HepG2 (cell line): ENCODE measurements at regions not wholly inside any gene's neighbourhood (a gene's known extent, or its start where the extent isn't known, plus 50 kb on each side); places are given as distances from the start of the nearest gene placed in this dataset.

Experiments
- ATAC-seq: fragments of 200-7000 bp; cut with Tn5 transposase; 3 replicates; pipeline ENCODE4 v1.9.1; 2020; ENCODE audit warnings: mild to moderate bottlenecking, moderate library complexity
- BruUV-seq: library from RNA; stranded (reverse); fragments of 400-500 nt; replicated peaks from 2 replicates; lab custom pipeline; 2021; lab: Mats Ljungman, UMichigan
- CTCF ChIA-PET: fragments of 300-600 bp; formaldehyde crosslinking; extraction: SDS; loops from one replicate; lab custom pipeline; 2021; ENCODE audit warnings: low total read pairs, inconsistent platforms, low intra/inter-chr PET ratio; lab: Yijun Ruan, JAX
- POLR2A ChIA-PET: fragments of 350-600 bp; sonication (Branson Sonifier 250); formaldehyde crosslinking; loops from one replicate; lab custom pipeline; 2020; ENCODE audit warnings: antibody characterized with exemption, inconsistent platforms; lab: Yijun Ruan, JAX
- DNase-seq: peaks from one replicate; pipeline ENCODE4 v3.0.0-alpha.2; 2015; ENCODE audit warnings: low spot score
- FAIRE-seq: peaks from 3 replicates; lab custom pipeline; 2011; peaks lifted over from hg19 to GRCh38; lab: Jason Lieb, UNC
- H2AFZ ChIP-seq: one replicate; pipeline ENCODE4 v1.6.1; 2011; ENCODE audit warnings: low read length, inconsistent platforms
- H3K27ac ChIP-seq: fragments of 300-600 bp; 3 replicates; pipeline ENCODE4 v1.8.0; 2011; ENCODE audit warnings: mixed run types, mild to moderate bottlenecking, mixed read lengths, low read length, inconsistent platforms; ENCODE audit not compliant: insufficient read depth; ENCODE audit errors: extremely low read length
- H3K27me3 ChIP-seq, 2 experiments: fragments of 200-600 bp in 1 of 2; 2 replicates in 1 of 2; 3 replicates in 1 of 2; pipeline versions ENCODE4 v1.6.0 to v1.8.0; 2011; ENCODE audit warnings: low read length in 2 of 2, mild to moderate bottlenecking in 2 of 2, moderate library complexity in 2 of 2, inconsistent platforms in 1 of 2; ENCODE audit not compliant: insufficient read depth in 2 of 2, control insufficient read depth in 1 of 2
- H3K36me3 ChIP-seq, 2 experiments: fragments of 200-600 bp in 1 of 2; replicated peaks in 1 of 2; 2 replicates in 1 of 2; 3 replicates in 1 of 2; pipeline versions ENCODE4 v1.5.1 to v1.8.0; 2011; ENCODE audit warnings: low read length in 2 of 2, inconsistent platforms in 1 of 2; ENCODE audit not compliant: insufficient read depth in 2 of 2, control insufficient read depth in 1 of 2
- H3K4me1 ChIP-seq: 2 replicates; pipeline ENCODE4 v1.5.1; 2012; ENCODE audit warnings: low read length, inconsistent platforms; ENCODE audit not compliant: insufficient read depth
- H3K4me2 ChIP-seq: 2 replicates; pipeline ENCODE4 v1.6.0; 2011; ENCODE audit warnings: low read depth, low read length, inconsistent platforms
- H3K4me3 ChIP-seq, 3 experiments: fragments of 200-600 bp in 1 of 3; sonication (generic), shearing (Covaris generic) in 1 of 3; replicated peaks in 1 of 3; 2 replicates each; pipeline ENCODE4 v1.5.1; 2011 to 2016; ENCODE audit warnings: low read length in 3 of 3, inconsistent platforms in 2 of 3, low read depth in 2 of 3, mild to moderate bottlenecking in 2 of 3, control low read depth in 1 of 3, mixed read lengths in 1 of 3; ENCODE audit not compliant: insufficient read depth in 1 of 3
- H3K79me2 ChIP-seq: one replicate; pipeline ENCODE4 v1.6.1; 2011; ENCODE audit warnings: low read length, inconsistent platforms; ENCODE audit not compliant: insufficient read depth
- H3K9ac ChIP-seq: 2 replicates; pipeline ENCODE4 v1.6.0; 2011; ENCODE audit warnings: mild to moderate bottlenecking, low read depth, low read length, inconsistent platforms; ENCODE audit not compliant: insufficient read depth
- H3K9me3 ChIP-seq: 2 replicates; pipeline ENCODE4 v1.5.1; 2012; ENCODE audit warnings: mild to moderate bottlenecking, low read length
- H4K20me1 ChIP-seq: 2 replicates; pipeline ENCODE4 v1.6.0; 2011; ENCODE audit warnings: inconsistent platforms, mild to moderate bottlenecking, low read length, moderate library complexity; ENCODE audit not compliant: insufficient read depth
- AGO2 ChIP-seq: fragments of 200-400 bp; formaldehyde crosslinking; optimal IDR thresholded peaks from 2 replicates; pipeline ENCODE3; 2017; ENCODE audit warnings: mild to moderate bottlenecking, low read depth, low read length, moderate library complexity
- FOXK2 ChIP-seq: fragments of 450-650 bp; IDR thresholded peaks from 2 replicates; pipeline ENCODE4 v1.6.1; 2016
- HMG20A ChIP-seq: IDR thresholded peaks from 2 replicates; pipeline ENCODE4 v1.6.1; 2016; ENCODE audit warnings: borderline replicate concordance
- JUN ChIP-seq: sonication (generic); formaldehyde crosslinking; IDR thresholded peaks from 2 replicates; pipeline ENCODE4 v1.4.0; 2020; ENCODE audit warnings: mild to moderate bottlenecking, missing genetic modification reagents
- JUND ChIP-seq: sonication (generic); formaldehyde crosslinking; IDR thresholded peaks from 2 replicates; pipeline ENCODE4 v1.8.0; 2022; ENCODE audit warnings: mild to moderate bottlenecking, missing genetic modification reagents
- SUZ12 ChIP-seq: fragments of 150-350 bp; IDR thresholded peaks from 2 replicates; pipeline ENCODE4 v1.6.1; 2014; ENCODE audit warnings: low read depth, low read length
- ZMYM3 ChIP-seq: sonication (generic); formaldehyde crosslinking; IDR thresholded peaks from 2 replicates; pipeline ENCODE4 v1.5.1; 2020; ENCODE audit warnings: mild to moderate bottlenecking, missing genetic modification reagents
- ZNF431 ChIP-seq: sonication (generic); formaldehyde crosslinking; IDR thresholded peaks from 2 replicates; pipeline ENCODE4 v1.9.0; 2022; ENCODE audit warnings: missing genetic modification reagents, low read depth, mild to moderate bottlenecking, borderline replicate concordance
- ZNF468 ChIP-seq: sonication (generic); formaldehyde crosslinking; IDR thresholded peaks from 2 replicates; pipeline ENCODE4 v1.8.0; 2022; ENCODE audit warnings: mild to moderate bottlenecking, moderate library complexity, missing genetic modification reagents
- ZNF557 ChIP-seq: sonication (generic); formaldehyde crosslinking; IDR thresholded peaks from 2 replicates; pipeline ENCODE4 v1.4.0; 2020; ENCODE audit warnings: missing genetic modification reagents
- ZNF788 ChIP-seq: sonication (generic); formaldehyde crosslinking; IDR thresholded peaks from 2 replicates; pipeline ENCODE4 v1.5.0; 2020; ENCODE audit warnings: mild to moderate bottlenecking, missing genetic modification reagents, borderline replicate concordance
- ZNF841 ChIP-seq: sonication (generic); formaldehyde crosslinking; IDR thresholded peaks from 2 replicates; pipeline ENCODE4 v1.8.1; 2023; ENCODE audit warnings: missing genetic modification reagents, borderline replicate concordance
- ZSCAN31 ChIP-seq: sonication (generic); formaldehyde crosslinking; IDR thresholded peaks from 2 replicates; pipeline ENCODE4 v1.5.0; 2020; ENCODE audit warnings: low read depth, mild to moderate bottlenecking, missing genetic modification reagents
- WGBS: methylation state at CpG from one replicate; pipeline ENCODE4 v1.1.6; 2017; ENCODE audit warnings: low lambda C conversion rate; 5-methylcytosine and 5-hydroxymethylcytosine counted together
- in situ Hi-C: cut with HindIII; loops from 2 replicates; pipeline ENCODE4 v1.10.0; 2017; ENCODE audit warnings: low pct_unique_long_range_greater_than_20kb; ENCODE audit not compliant: extremely low pct_ligation_motif_present
- intact Hi-C: fragments of 100-400 bp; cut with micrococcal nuclease; formaldehyde crosslinking; loops from one replicate; pipeline ENCODE4 v1.10.0; 2022; ENCODE audit not compliant: unreplicated experiment
- TF ChIP-seq, protein P1 (sequence below): sonication (generic); formaldehyde crosslinking; IDR thresholded peaks from 2 replicates; pipeline ENCODE4 v1.4.0; 2020; ENCODE audit warnings: missing genetic modification reagents
- TF ChIP-seq, protein P2 (sequence below): IDR thresholded peaks from 2 replicates; pipeline ENCODE4 v1.6.1; 2016
- TF ChIP-seq, protein P3 (sequence below): sonication (generic); formaldehyde crosslinking; IDR thresholded peaks from 2 replicates; pipeline ENCODE4 v1.8.1; 2023; ENCODE audit warnings: mild to moderate bottlenecking, missing genetic modification reagents
- TF ChIP-seq, protein P4 (sequence below): IDR thresholded peaks from 2 replicates; pipeline ENCODE4 v1.4.0; 2020; ENCODE audit warnings: mild to moderate bottlenecking, missing genetic modification reagents

DNA sequence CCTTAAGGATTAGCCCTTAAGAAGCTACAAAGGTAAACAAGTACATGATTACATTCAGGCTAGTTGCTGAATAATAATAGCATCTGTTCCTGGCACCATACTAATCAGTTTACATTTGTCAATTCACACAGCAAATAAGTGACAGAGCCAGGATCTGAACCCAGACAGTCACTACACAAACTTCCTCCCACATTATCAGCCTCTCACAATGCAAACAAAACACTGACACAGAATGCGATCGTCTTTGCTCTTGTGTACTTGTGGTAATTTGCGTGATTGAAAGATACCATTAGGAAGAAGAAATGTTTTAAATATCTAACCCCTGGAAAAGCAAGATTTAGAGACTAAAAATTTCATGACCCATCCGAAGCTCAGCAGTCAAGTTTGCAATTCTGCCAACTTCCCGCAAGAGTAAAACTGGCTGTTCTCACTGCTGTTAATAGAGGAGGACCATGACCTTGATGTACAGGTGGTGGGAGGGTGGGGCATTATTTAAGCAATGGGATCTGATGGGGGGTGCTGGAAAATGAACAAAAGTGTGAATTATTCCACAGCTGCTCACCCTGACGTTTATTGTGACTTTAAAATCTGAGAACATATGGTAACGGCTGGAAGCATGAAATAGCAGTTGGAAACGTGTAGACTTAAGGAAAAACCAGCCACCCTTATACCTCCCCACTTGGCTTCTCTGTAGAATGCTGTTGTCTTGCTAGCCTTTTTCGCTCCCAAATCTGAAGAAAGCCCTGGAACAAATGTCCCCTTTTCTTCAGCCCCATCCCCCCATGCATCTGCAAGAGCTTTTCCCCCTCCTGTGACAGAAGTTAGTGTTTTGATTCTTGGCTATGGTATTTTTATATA is 95.3 kb upstream of the ARMC2 start:
- peak overlapping the region; percentile 45 for H3K27ac ChIP-seq
- peak; percentile 73 for DNase-seq
- peak overlapping the region in 2 of 3 experiments; percentile 28 to 29; a peak in 2 of 6 replicates for H3K4me3 ChIP-seq
- in situ Hi-C loops (no loop called here), intact Hi-C loops (no loop called here)
- BruUV-seq = no TSS peak
- no peak overlapping the region for H2AFZ ChIP-seq
- peak; percentile 32 for FAIRE-seq
- no peaks in the 10 kb centered on the region for H3K79me2 ChIP-seq
- H3K9ac ChIP-seq = peak overlapping the region; percentile 18; the same call in 1 of the 2 replicates
- peak overlapping the region; percentile 75 for H3K4me2 ChIP-seq
- H3K27me3 ChIP-seq = no peaks in the 10 kb centered on the region; a peak in 1 of 5 replicates
- 17% methylated on average over 9 of the region's 9 CpGs for WGBS
- H3K9me3 ChIP-seq = no peaks in the 10 kb centered on the region
- CTCF ChIA-PET = no interaction called here
- POLR2A ChIA-PET = interaction anchor here (0.8 to 1.7 kb wide), 3 partner anchors 9 to 193 kb away, joined by 3 to 4 read pairs (median 3); no protein-coding TSS in a partner anchor
- peaks cover 46% of the 10 kb centered on the region for H3K4me1 ChIP-seq
- H4K20me1 ChIP-seq = no peaks in the 10 kb centered on the region
- no peaks in the 10 kb centered on the region for H3K36me3 ChIP-seq
- peak; percentile 86 for ATAC-seq
- TF ChIP-seq ZMYM3 (CRISPR knock-in tag) = no peak
- TF ChIP-seq AGO2 = no peak
- no peak for TF ChIP-seq ZNF557 (CRISPR knock-in tag)
- TF ChIP-seq, protein P1, sequence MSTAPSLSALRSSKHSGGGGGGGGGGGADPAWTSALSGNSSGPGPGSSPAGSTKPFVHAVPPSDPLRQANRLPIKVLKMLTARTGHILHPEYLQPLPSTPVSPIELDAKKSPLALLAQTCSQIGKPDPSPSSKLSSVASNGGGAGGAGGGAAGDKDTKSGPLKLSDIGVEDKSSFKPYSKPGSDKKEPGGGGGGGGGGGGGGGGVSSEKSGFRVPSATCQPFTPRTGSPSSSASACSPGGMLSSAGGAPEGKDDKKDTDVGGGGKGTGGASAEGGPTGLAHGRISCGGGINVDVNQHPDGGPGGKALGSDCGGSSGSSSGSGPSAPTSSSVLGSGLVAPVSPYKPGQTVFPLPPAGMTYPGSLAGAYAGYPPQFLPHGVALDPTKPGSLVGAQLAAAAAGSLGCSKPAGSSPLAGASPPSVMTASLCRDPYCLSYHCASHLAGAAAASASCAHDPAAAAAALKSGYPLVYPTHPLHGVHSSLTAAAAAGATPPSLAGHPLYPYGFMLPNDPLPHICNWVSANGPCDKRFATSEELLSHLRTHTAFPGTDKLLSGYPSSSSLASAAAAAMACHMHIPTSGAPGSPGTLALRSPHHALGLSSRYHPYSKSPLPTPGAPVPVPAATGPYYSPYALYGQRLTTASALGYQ (CRISPR knock-in tag) = no peak; the same call in 1 of the 2 replicates
- TF ChIP-seq ZNF468 = no peak
- TF ChIP-seq ZNF841 = no peak
- TF ChIP-seq, protein P2, sequence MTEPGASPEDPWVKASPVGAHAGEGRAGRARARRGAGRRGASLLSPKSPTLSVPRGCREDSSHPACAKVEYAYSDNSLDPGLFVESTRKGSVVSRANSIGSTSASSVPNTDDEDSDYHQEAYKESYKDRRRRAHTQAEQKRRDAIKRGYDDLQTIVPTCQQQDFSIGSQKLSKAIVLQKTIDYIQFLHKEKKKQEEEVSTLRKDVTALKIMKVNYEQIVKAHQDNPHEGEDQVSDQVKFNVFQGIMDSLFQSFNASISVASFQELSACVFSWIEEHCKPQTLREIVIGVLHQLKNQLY = 0 out of 2 replicates have a peak, but pooled peaks have one; percentile 13
- no peak for TF ChIP-seq ZNF431 (CRISPR knock-in tag)
- no peak for TF ChIP-seq JUND (CRISPR knock-in tag)
- TF ChIP-seq, protein P3, sequence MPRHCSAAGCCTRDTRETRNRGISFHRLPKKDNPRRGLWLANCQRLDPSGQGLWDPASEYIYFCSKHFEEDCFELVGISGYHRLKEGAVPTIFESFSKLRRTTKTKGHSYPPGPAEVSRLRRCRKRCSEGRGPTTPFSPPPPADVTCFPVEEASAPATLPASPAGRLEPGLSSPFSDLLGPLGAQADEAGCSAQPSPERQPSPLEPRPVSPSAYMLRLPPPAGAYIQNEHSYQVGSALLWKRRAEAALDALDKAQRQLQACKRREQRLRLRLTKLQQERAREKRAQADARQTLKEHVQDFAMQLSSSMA = no peak
- no peak for TF ChIP-seq FOXK2
- no peak for TF ChIP-seq ZNF788 (CRISPR knock-in tag)
- TF ChIP-seq, protein P4, sequence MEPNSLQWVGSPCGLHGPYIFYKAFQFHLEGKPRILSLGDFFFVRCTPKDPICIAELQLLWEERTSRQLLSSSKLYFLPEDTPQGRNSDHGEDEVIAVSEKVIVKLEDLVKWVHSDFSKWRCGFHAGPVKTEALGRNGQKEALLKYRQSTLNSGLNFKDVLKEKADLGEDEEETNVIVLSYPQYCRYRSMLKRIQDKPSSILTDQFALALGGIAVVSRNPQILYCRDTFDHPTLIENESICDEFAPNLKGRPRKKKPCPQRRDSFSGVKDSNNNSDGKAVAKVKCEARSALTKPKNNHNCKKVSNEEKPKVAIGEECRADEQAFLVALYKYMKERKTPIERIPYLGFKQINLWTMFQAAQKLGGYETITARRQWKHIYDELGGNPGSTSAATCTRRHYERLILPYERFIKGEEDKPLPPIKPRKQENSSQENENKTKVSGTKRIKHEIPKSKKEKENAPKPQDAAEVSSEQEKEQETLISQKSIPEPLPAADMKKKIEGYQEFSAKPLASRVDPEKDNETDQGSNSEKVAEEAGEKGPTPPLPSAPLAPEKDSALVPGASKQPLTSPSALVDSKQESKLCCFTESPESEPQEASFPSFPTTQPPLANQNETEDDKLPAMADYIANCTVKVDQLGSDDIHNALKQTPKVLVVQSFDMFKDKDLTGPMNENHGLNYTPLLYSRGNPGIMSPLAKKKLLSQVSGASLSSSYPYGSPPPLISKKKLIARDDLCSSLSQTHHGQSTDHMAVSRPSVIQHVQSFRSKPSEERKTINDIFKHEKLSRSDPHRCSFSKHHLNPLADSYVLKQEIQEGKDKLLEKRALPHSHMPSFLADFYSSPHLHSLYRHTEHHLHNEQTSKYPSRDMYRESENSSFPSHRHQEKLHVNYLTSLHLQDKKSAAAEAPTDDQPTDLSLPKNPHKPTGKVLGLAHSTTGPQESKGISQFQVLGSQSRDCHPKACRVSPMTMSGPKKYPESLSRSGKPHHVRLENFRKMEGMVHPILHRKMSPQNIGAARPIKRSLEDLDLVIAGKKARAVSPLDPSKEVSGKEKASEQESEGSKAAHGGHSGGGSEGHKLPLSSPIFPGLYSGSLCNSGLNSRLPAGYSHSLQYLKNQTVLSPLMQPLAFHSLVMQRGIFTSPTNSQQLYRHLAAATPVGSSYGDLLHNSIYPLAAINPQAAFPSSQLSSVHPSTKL (CRISPR knock-in tag) = peak; percentile 73; the same call in 1 of the 2 replicates
- TF ChIP-seq JUN (CRISPR knock-in tag) = no peak
- no peak for TF ChIP-seq ZSCAN31 (CRISPR knock-in tag)
- TF ChIP-seq HMG20A (CRISPR knock-in tag) = no peak; the same call in 1 of the 2 replicates
- no peak for TF ChIP-seq SUZ12
